ENCODE measurements at regions not wholly inside any gene's neighbourhood (a gene's known extent, or its start where the extent isn't known, plus 50 kb on each side); places are given as distances from the start of the nearest gene placed in this dataset.

DNA sequence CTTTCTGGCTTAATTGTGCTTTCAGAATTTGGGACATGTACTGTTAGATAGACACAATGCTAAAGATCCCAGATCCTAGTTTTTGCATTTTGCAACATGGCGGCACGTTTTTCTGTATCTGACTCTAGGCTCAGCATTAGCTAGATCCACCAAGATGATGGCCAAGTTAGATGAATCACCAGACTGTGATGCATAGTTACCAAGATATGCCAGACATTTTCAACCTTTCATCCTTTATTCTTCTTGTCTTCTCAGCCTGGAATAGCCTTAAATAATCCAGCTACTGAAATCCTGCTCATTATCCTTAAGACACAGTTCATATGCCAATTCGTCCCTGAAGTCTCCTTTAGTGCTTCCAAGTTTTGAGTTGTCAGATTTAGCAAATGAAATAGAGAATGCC lies 144.9 kb upstream of the CRY1 start (continued):
- TF ChIP-seq, protein P1, sequence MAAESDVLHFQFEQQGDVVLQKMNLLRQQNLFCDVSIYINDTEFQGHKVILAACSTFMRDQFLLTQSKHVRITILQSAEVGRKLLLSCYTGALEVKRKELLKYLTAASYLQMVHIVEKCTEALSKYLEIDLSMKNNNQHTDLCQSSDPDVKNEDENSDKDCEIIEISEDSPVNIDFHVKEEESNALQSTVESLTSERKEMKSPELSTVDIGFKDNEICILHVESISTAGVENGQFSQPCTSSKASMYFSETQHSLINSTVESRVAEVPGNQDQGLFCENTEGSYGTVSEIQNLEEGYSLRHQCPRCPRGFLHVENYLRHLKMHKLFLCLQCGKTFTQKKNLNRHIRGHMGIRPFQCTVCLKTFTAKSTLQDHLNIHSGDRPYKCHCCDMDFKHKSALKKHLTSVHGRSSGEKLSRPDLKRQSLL (tag by site-specific recombination; IDR thresholded peaks at IDR 0.05), result no peak
- TF ChIP-seq SP3 (tag by site-specific recombination; IDR thresholded peaks at IDR 0.05), result no peak
- TF ChIP-seq ZNF350 (tag by site-specific recombination; IDR thresholded peaks at IDR 0.05), result no peak
- TF ChIP-seq, protein P2, sequence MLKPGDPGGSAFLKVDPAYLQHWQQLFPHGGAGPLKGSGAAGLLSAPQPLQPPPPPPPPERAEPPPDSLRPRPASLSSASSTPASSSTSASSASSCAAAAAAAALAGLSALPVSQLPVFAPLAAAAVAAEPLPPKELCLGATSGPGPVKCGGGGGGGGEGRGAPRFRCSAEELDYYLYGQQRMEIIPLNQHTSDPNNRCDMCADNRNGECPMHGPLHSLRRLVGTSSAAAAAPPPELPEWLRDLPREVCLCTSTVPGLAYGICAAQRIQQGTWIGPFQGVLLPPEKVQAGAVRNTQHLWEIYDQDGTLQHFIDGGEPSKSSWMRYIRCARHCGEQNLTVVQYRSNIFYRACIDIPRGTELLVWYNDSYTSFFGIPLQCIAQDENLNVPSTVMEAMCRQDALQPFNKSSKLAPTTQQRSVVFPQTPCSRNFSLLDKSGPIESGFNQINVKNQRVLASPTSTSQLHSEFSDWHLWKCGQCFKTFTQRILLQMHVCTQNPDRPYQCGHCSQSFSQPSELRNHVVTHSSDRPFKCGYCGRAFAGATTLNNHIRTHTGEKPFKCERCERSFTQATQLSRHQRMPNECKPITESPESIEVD (tag by site-specific recombination; IDR thresholded peaks at IDR 0.05), result no peak
- TF ChIP-seq ZNF76 (tag by site-specific recombination; IDR thresholded peaks at IDR 0.05; ENCODE audit: borderline replicate concordance, low read depth), result no peak

DNA sequence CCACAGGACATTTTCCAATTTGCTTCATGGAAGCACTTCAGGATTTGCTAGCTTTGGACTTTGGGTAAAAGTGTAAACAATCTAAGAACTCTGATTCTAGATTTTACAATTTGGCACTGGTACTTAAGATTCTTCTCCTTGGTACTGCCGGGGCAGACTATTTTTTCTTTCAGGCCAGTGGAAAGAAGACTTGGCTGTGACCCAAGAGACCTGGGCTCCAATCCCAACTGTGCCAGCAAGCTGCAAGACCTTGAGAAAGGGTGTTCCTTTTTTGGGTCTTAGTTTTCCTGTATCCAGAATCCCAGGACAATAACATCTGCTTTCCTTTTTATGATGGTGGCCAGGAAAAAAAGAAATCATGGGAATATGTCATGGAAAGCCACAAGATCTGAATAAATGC lies 148.1 kb upstream of the CRY1 start:
- no peak overlapping the region for H3K4me3 ChIP-seq (ENCODE audit: low read depth, low read length)
- POLR2A ChIA-PET, result no interaction called here
- no peak for TF ChIP-seq MZF1 (tag by site-specific recombination; IDR thresholded peaks at IDR 0.05; ENCODE audit: borderline replicate concordance)
- no peak overlapping the region for H3K27ac ChIP-seq (ENCODE audit: extremely low read depth, low read depth, low read length)
- CTCF ChIA-PET, result no interaction called here
- H3K9me3 ChIP-seq (ENCODE audit: control insufficient read depth, insufficient read depth, low read depth, low read length), result no peaks in the 10 kb centered on the region
- no peaks in the 10 kb centered on the region for H3K36me3 ChIP-seq (ENCODE audit: control insufficient read depth in 2 of 2, insufficient read depth in 1 of 2, low read length in 2 of 2)
- H3K4me1 ChIP-seq (ENCODE audit: control insufficient read depth, insufficient read depth, low read length), result peaks cover 13% of the 10 kb centered on the region

DNA sequence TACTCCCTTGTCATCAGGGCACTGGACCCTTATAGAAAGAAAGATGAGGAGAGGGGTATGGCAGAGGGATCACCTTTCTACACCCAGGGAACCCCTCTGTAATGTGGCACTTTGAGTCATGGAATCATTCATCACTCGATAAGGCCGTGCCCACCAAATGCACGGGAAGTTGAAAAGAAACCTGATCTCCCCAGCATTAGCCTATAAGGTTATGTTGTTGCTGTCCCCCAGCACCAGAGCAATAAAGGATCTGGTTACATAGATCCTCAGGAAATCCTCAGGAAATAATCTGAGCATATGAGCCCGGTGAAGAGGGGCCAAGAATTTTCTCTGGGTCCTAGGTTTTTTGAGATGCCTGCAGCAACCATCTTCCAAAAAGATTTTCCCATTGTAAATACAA lies 148.8 kb upstream of the CRY1 start:
- peaks cover 11% of the 10 kb centered on the region for H3K4me1 ChIP-seq (ENCODE audit: control insufficient read depth, insufficient read depth, low read length)
- ChIA-PET POLR2A (no interaction called here), CTCF (no interaction called here)
- H3K9me3 ChIP-seq (ENCODE audit: control insufficient read depth, insufficient read depth, low read depth, low read length), result no peaks in the 10 kb centered on the region
- H3K4me3 ChIP-seq (ENCODE audit: low read depth, low read length), result no peak overlapping the region
- no peaks in the 10 kb centered on the region for H3K36me3 ChIP-seq (ENCODE audit: control insufficient read depth in 2 of 2, insufficient read depth in 1 of 2, low read length in 2 of 2)
- H3K27ac ChIP-seq (ENCODE audit: extremely low read depth, low read depth, low read length), result no peak overlapping the region
- TF ChIP-seq REPIN1 (tag by site-specific recombination; IDR thresholded peaks at IDR 0.05; ENCODE audit: low read depth), result no peak
- TF ChIP-seq, protein P3, sequence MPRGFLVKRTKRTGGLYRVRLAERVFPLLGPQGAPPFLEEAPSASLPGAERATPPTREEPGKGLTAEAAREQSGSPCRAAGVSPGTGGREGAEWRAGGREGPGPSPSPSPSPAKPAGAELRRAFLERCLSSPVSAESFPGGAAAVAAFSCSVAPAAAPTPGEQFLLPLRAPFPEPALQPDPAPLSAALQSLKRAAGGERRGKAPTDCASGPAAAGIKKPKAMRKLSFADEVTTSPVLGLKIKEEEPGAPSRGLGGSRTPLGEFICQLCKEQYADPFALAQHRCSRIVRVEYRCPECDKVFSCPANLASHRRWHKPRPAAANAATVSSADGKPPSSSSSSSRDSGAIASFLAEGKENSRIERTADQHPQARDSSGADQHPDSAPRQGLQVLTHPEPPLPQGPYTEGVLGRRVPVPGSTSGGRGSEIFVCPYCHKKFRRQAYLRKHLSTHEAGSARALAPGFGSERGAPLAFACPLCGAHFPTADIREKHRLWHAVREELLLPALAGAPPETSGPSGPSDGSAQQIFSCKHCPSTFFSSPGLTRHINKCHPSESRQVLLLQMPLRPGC (tag by site-specific recombination; IDR thresholded peaks at IDR 0.05), result no peak
- TF ChIP-seq FEZF1 (tag by site-specific recombination; IDR thresholded peaks at IDR 0.05), result peak; percentile 48; the same call in 1 of the 2 replicates
- peak; percentile 38; the same call in 1 of the 2 replicates for TF ChIP-seq ZXDB (tag by site-specific recombination; IDR thresholded peaks at IDR 0.05)
- peak; percentile 55 for TF ChIP-seq SP7 (tag by site-specific recombination; IDR thresholded peaks at IDR 0.05)
- TF ChIP-seq, protein P4, sequence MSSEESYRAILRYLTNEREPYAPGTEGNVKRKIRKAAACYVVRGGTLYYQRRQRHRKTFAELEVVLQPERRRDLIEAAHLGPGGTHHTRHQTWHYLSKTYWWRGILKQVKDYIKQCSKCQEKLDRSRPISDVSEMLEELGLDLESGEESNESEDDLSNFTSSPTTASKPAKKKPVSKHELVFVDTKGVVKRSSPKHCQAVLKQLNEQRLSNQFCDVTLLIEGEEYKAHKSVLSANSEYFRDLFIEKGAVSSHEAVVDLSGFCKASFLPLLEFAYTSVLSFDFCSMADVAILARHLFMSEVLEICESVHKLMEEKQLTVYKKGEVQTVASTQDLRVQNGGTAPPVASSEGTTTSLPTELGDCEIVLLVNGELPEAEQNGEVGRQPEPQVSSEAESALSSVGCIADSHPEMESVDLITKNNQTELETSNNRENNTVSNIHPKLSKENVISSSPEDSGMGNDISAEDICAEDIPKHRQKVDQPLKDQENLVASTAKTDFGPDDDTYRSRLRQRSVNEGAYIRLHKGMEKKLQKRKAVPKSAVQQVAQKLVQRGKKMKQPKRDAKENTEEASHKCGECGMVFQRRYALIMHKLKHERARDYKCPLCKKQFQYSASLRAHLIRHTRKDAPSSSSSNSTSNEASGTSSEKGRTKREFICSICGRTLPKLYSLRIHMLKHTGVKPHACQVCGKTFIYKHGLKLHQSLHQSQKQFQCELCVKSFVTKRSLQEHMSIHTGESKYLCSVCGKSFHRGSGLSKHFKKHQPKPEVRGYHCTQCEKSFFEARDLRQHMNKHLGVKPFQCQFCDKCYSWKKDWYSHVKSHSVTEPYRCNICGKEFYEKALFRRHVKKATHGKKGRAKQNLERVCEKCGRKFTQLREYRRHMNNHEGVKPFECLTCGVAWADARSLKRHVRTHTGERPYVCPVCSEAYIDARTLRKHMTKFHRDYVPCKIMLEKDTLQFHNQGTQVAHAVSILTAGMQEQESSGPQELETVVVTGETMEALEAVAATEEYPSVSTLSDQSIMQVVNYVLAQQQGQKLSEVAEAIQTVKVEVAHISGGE (tag by site-specific recombination; conservative IDR thresholded peaks at IDR 0.05; ENCODE audit: low read depth), result no peak
- no peak for TF ChIP-seq ZNF266 (tag by site-specific recombination; IDR thresholded peaks at IDR 0.05; ENCODE audit: low read depth)
- TF ChIP-seq, protein P5, sequence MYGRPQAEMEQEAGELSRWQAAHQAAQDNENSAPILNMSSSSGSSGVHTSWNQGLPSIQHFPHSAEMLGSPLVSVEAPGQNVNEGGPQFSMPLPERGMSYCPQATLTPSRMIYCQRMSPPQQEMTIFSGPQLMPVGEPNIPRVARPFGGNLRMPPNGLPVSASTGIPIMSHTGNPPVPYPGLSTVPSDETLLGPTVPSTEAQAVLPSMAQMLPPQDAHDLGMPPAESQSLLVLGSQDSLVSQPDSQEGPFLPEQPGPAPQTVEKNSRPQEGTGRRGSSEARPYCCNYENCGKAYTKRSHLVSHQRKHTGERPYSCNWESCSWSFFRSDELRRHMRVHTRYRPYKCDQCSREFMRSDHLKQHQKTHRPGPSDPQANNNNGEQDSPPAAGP (tag by site-specific recombination; IDR thresholded peaks at IDR 0.05), result no peak
- no peak for TF ChIP-seq ZNF610 (tag by site-specific recombination; IDR thresholded peaks at IDR 0.05; ENCODE audit: borderline replicate concordance)
- TF ChIP-seq, protein P6, sequence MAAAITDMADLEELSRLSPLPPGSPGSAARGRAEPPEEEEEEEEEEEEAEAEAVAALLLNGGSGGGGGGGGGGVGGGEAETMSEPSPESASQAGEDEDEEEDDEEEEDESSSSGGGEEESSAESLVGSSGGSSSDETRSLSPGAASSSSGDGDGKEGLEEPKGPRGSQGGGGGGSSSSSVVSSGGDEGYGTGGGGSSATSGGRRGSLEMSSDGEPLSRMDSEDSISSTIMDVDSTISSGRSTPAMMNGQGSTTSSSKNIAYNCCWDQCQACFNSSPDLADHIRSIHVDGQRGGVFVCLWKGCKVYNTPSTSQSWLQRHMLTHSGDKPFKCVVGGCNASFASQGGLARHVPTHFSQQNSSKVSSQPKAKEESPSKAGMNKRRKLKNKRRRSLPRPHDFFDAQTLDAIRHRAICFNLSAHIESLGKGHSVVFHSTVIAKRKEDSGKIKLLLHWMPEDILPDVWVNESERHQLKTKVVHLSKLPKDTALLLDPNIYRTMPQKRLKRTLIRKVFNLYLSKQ (tag by site-specific recombination; IDR thresholded peaks at IDR 0.05; ENCODE audit: borderline replicate concordance), result no peak
- no peak for TF ChIP-seq ZNF677 (tag by site-specific recombination; IDR thresholded peaks at IDR 0.05)
- TF ChIP-seq ZNF350 (tag by site-specific recombination; IDR thresholded peaks at IDR 0.05), result no peak
- TF ChIP-seq KLF16 (tag by site-specific recombination; IDR thresholded peaks at IDR 0.05), result no peak
- TF ChIP-seq ZNF175 (tag by site-specific recombination; IDR thresholded peaks at IDR 0.05), result no peak
- TF ChIP-seq ZNF157 (tag by site-specific recombination; IDR thresholded peaks at IDR 0.05), result no peak
- TF ChIP-seq IKZF3 (tag by site-specific recombination; IDR thresholded peaks at IDR 0.05), result peak; percentile 51
- TF ChIP-seq HOXC10 (CRISPR knock-in tag; IDR thresholded peaks at IDR 0.05), result no peak
